ENCODE measurements at regions not wholly inside any gene's neighbourhood (a gene's known extent, or its start where the extent isn't known, plus 50 kb on each side); places are given as distances from the start of the nearest gene placed in this dataset.
"Not testable (repeated sequence)": the region's sequence is repeated elsewhere in the genome, so short reads cannot be mapped to it uniquely, and the experiment has no call there.

DNA sequence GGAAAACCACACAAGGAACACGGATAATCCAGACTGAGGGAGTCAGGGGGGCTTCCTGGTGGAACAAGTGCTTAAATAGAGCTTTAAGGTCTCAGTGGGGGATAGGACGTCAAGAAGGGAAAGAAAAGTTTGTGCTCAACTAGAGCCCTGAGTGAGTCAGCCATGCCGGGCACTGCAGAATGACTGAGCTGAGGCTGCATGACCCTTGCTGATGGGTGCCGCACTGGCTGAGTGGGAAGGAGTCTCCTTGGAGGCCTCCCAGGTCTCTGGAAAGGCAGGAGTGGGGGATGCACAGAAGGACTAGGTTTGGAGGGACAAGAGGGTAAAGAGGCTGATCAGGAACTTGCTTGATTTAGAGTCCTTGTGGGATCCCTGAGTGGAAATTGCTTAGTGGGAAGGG is 150.3 kb downstream of the RPLP1 start:
- no peak for DNase-seq

DNA sequence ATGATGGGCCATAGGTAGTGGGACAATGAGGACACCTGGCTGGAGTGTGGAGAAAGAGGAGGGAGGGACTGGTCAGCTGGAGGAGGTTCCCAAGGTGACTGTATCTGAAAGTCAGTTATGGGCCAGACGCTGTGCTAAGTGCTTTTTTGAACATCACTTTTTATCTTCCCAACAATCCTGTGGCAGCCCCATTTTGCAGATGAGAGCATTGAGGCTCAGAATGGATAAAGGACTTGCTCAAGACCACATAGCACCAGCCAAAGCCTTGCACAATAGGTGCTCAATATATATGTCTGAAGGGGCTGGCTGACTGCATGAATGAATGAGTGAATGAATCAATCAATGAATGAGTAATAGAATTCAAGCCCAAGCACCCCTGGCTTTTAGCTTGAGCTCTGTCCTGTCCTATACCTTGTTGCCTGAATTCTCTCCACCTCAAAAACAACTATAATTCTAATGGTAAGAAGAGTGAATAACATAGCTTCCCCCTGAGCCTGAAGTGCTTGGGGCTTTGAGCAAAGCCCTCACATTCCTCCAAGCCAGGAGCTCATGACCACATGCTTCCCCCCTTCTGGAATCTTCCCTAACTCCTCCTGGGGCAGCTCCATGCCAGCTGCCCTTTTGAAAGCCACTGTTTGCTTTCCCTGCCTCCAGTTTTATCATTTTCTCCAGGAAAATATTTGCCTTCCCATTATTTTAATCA is 150.9 kb downstream of the RPLP1 start:
- DNase-seq, result no peak

DNA sequence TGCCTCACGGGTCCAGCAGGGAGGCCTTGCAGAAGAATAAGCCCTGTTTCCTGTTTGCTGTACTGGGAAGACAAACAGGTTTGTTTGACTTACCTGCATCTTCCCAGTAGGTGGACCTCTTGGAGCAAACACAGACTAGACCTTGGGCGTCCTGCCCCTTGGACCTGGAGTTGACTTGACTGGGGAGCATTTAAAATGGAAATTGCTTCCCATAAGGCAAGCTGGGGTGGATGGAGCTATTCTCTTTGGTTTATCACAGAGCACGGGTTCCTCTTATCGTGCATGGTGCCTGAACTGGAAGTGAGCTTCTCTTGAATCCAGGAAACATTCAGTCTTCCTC is 151.4 kb downstream of the RPLP1 start:
- no peak for DNase-seq

DNA sequence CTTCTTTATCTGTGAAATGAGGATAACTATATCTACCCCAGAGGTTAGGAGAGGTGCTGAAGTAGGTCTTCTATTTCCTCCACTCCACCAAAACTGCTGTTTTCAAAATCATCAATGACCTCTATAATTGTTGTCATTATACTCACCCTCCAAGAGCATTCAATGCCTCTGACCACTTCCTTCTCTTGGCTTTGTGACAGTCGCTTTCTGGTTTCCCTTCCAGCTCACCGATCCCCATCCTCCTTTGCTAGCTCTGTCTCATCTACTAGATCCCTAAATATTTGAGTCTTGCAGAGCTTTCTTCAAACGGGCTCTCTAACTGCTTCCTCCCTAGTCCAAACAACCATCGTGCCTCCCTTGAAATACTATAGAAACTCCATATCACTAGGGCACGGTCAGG is 153.5 kb downstream of the RPLP1 start:
- no peak for DNase-seq

DNA sequence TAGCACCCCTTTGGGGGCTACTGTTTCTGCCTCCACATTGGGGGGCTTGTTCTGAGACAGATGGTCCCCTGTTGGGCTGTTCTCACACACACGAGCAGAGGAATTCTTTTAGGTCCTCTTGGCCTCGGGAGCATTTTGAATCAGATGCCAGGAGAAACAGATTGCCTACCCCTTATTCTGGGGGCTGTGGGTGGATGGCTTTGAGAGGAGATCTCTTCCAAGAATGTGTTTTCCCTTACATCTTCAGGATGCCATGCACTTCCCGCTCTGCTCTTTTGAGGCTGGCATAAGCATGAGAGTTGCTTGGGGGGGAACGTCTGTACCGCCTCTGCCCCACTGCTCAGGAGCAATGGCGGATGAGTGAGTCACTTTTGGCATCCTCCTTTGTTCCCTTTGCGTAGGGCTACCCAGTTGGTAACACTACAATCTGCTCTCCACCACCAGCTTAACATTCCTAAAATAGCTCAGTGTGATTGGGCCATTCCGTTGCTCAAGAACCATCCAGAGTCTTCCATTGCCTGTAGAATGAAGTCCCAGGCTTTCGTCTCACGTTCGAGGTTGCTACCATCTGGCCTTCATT is 154.4 kb downstream of the RPLP1 start:
- DNase-seq, result no peak

DNA sequence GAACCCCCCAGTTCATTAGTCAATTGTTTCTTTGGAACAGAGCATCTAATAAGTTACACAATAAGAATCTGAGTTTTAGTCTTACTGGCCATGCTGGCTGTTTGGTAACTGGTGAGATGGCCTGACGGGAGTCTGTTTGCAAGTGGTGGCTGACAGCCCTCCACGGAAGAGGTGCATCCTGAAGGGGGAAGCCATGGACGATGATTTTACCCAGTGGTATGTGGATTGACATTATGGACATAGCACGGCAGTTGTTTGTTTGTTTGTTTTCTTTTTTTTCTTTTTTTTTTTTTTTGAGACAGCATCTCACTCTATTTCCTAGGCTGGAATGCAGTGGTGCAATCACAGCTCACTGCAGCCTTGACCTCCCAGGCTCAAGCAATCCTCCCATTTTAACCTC is 156.0 kb downstream of the RPLP1 start:
- no peak for DNase-seq

DNA sequence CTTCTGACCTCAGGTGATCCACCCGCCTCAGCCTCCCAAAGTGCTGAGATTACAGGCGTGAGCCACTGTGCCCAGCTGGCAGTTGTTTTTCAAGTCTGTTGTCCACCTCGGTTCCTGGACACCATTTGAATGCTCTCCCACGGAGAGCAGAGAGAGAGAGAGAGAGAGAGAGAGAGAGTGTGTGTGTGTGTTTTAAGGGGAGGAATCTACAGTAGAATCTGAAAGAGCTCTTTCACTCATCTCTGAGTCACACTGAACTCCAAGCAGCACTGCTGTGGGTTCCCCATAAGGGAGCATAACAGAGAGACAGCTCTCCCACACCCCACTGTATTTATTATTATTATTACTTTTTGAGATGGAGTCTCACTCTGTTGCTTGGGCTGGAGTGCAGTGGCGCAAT is 156.6 kb downstream of the RPLP1 start:
- DNase-seq, result no peak

DNA sequence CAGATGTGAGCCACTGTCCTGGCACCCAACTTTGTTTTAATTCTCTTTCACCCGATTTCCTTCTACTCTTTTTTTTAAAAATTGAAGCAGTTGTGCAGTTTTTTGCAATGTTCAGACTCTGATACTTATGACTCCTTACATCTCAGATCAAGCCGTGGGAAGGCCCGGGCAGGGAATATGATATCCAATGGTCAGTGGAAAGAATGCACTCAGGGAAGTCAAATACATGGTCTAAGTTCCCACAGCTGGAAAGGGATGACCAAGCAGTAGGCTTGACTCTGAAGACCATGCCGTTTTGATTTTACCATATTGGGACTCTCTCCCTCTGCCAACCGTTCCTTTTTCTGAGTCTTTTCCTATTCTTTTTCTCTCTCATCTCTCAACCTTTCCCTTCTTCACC is 157.2 kb downstream of the RPLP1 start:
- DNase-seq, result no peak

DNA sequence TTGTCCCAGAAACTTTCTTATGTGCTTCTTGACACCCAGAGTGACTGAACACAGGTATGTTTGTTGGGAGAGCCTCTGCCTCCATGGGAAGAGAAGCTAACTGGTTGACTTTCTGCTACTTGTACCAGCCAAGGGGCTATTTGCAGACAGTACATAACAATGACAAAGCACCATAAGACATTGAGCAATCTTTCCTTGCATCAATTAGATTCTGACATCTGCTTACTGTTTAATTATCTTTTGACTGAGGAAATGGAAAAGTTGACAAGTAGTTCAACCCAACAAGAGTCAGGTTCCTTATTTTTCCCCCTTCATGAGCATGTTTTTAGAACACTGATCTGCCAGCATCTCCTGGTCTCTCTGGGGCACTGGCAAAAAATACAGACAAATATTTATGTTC is 157.7 kb downstream of the RPLP1 start:
- DNase-seq, result no peak

DNA sequence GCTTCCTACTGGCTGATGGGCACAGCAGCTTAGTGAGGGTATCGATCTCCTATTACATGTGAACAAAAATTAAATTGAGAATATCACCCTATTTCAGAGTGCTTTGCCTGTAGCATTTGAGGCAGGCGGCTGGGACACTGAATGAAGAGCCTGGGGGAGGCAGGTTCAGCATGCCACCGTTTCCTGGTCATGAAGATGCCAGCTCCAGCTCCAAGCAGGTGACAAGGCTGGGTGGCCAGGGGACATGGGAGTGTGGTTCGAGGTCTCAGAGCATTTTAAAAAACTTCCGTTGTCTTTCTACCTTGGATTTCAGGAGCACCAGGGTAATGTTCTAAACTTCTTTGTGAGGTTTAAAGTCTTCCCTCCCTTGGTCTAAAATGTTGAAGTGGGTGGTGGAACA is 158.2 kb downstream of the RPLP1 start:
- no peak for DNase-seq

DNA sequence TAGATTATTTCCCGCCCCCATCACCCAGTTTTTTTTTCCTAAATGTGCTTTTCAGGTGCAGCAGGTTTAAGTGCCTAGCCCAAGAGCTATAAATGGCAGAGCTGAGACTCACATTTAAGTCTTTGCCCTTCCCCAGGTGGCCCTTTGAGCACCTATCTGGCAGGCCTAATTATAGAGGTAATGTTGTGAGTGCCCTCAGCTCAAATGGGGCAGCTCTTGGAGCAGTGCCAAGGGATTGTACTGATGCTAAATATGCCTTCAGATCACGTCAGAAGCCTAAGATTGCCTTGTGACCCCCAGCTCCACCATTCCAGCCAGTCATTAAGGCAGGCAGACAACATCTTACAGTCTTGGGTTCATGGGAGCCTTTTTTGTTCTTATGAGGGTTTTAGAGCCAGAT is 159.5 kb downstream of the RPLP1 start:
- DNase-seq, result no peak

DNA sequence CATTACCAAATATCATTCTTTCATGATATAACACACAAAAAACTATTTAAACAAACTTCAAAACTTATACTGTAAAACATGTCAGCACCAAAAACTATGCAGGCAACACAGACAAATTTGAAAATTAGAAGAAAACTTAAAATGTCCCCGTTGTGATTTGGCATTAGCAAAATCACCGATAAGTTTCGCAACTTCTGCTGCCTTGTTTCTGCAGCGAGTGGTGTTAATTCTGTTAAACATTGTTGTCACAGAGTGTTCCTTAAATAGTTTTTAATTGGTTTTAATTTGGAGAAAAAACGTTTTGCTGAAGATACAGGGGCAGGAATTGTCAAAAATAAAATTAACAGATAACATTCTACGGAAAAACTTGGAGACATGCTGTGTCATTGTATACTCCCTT is 160.6 kb downstream of the RPLP1 start:
- DNase-seq, result no peak

DNA sequence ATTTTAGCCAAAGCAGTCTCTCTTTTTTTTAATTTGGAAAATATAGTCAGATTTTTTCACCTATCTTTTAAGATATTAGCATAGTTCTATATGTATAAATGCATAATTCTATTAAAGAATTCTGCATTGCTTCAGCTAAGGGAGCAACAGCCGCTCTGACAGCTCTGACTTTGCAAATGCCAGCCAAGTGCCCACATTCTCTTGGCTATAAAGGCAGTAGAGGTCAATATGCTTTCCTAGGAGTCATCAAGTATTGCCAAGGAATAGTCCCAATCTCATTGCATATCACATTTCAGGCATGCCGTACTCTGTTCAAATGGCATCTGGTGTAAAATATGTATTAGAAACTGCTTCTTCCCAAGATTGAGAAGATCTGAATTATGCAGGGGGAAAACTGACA is 161.4 kb downstream of the RPLP1 start:
- DNase-seq, result no peak

DNA sequence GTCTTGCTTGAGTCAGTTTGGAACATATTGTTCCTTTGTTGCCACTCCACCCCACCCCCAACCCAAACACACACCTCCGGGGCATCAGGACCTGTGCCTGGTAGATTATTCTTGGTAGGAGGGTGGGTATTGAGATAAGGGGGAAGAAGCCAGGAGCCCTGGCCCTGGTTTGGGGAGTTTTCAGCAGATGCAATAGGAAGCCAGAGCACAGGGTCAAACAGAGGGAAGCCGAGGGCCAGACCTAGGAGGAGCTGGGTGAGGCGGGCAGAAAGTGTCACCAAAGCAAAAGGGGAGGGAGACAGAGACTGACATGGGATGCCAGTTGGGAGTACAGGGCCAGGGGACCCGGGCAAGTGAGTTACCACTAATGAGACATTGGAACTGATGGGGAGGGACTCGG is 163.1 kb downstream of the RPLP1 start:
- DNase-seq, result no peak

DNA sequence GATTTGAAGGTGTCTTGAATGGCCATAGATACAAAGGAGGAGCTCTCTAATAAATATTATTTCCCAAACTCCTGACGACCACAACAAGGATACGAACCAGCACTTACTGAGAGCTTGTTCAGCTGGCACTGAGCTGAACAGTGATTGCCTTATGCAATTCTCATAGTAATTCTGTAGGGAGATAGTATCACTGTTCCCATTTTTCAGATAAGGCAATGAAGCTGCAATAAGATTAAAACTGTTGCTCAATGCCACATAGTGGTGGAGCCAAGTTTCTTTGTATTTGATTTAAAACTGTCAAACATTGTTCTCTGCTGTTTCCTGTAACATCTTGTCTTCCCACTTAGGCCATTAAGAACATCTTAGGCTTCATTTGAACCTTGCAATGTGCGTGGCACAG is 163.9 kb downstream of the RPLP1 start:
- DNase-seq, result no peak

DNA sequence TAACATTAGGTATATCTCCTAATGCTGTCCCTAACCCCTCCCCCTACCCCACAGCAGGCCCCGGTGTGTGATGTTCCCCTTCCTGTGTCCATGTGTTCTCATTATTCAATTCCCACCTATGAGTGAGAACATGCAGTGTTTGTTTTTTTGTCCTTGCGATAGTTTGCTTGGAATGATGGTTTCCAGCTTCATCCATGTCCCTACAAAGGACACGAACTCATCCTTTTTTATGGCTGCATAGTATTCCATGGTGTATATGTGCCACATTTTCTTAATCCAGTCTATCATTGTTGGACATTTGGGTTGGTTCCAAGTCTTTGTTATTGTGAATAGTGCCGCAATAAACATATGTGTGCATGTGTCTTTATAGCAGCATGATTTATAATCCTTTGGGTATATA is 164.5 kb downstream of the RPLP1 start:
- DNase-seq, result not testable (repeated sequence)

DNA sequence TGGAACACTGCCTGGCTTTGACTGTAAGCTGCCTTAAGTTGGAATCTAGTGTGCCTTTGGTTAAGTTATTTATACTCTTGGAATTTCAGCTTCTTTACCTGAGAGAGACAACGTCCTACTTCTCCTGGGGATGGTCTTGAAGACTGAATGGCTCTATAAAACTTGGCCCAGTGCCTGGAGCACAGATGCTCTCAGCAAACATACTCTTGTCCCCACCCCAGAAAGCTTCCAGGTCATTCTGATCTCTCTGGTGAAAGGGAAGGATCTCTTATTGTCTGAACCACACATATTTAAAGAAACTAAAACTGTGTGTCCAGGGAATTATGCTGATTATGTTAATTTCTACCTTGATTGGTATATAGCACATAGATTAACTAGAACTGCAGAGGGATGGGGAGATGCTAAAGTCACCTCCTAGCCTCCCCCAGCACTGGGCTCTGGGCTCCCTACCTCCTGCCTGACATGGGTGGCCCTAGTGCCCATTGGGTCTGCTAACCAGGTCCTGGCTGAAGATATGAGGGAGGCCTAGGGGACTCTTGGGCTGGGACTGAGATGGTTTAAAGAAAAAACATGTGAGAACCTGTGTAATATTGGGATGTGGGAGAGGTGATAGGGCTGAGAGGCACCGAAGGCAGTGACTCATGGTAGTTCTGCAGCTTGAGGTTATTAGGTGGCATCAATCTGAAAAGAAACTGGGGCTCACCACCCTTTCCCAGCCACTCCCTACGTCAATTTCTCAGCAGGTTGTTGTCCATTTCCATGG is 171.0 kb downstream of the RPLP1 start:
- DNase-seq, result no peak

DNA sequence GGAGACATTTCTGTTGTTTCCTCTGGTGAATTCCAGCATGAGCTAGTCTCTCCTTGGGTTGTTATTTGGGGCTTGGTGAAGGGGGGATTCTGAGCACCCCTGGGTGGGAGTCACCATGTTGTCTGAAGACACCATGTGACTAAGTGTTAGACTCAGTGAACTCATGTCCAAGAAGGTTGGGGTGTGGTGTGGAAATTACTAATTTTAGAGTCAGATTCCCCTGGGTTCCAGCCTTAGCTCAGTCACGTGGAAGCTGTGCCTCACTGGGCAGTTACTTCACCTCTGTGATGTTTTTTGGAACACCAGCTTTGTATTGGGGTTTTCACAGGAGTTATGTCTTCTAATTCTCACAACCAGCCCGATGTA is 171.5 kb downstream of the RPLP1 start:
- DNase-seq, result no peak

DNA sequence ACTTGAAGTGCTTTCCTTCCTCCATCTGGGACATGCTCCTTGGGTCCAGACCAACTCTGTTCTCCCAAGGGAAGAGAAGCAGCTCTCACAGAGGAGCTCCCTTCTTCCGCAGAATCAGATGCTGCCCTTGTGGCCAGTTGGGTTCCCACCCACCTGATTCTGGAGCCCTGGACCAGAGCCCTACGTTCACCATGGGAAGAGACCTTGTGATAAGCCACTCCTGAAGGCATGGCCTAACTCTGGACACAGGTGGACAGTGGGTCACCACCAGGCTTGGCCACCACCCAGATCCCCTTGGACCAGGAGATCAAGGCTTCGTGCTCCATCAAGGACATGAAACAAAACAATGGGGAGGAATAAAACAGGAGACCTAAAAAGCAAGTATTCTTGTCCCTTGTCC is 172.2 kb downstream of the RPLP1 start:
- DNase-seq, result no peak

DNA sequence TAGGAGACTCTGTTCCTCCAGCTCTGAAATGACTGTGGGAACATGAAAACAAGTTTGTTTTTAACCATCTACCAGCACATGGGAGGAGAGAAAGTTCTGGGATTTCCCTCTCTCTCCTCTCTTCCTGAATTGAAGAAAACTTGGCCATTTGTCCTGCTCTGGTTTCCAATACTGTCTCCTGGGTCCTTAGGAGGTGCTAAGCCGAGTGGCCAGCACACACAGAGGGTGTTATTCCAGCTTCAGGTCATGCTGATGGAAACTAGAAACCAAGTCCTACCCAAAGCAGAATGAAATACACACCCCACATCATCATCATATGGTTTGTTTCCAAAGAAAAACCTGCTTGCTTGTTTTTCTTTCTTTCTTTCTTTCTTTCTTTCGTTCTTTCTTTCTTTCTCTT is 172.7 kb downstream of the RPLP1 start:
- DNase-seq, result no peak

DNA sequence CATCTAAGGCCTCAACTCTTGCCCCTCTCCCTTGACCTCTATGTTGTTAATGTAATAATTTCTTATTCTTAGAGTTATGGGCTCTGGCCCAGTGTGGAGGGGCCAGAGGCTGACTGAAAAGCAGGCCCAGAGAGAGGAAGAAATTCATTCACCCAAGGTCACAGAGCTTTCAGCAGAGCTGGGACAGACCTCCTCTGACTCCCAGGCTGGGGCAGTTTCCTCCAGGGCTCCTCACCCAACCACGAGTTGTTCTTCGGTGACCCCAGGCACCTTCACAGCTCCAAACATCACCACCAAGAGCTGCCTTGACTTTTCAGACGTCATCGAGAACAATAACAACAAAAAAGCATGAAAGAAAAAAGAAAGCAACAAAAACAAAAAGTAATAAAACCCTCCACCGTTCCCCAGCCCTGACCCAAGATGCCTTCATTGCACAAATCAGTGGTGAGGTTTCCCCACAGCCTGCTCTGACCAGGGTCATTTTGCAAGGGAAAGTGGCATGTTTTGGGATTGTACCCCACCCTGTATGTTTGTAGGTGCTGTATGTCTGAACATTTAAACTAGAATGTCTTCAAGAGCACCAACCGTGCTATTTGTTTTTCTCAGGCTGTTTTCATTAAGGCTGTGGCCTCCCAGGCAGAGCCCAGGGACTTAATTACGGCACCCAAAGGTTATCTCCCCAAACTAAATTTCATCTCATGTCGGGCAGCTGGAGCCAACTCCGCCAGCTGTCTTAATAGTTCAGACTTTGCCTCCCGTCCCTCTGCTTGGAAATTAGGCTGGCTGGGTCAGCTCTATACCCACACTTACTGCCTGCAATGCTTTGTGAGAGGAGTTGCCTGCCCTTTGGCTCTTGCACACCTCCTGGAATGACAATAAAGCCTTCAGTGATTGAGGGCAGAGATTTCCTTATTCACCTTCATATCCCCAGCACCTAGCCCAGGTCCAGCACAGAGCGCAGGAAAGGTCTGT is 173.8 kb downstream of the RPLP1 start:
- no peak for DNase-seq

DNA sequence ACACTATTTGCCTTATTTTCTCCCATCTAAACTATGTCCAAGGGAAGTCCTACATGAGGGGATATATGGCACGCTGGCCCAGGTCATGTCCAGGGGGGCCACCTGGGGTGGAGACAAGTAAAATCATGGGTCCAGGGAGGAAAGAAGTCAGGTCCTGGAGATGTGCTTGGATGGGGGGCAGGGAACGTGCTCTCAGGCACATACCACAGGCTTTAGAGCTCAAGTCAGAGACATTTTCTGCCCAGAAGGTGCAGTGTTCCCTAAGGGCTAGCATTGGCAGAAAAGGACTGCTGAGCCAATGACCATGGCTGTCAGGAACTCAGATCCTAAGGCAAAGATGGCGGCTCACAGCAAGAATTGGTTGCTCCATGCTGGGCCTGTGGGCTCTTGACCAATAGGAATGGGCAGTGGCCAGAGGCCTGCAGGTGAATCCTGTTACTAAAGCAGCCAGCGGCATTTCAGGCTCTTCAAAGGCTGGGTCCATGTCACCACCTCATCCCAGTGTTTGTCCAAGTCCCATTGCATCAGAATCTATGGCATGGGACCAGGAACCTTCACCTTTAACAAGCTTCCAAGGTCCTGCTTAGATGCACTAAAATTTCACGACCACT is 175.0 kb downstream of the RPLP1 start:
- DNase-seq, result no peak

All from SHP77 treated with DMSO at 0.1 percent for 48 hours (cell line).